PC-9 (cell line): ENCODE measurements at regions not wholly inside any gene's neighbourhood (a gene's known extent, or its start where the extent isn't known, plus 50 kb on each side); places are given as distances from the start of the nearest gene placed in this dataset.

Source experiments
- BruUV-seq: library from RNA; stranded (reverse); fragments of 400-500 nt; replicated peaks from 2 replicates; lab custom pipeline; 2021; lab: Mats Ljungman, UMichigan
- CTCF ChIA-PET: fragments of 300-600 bp; sonication (Branson Sonifier 250); formaldehyde crosslinking; loops from one replicate; lab custom pipeline; 2022; ENCODE audit warnings: antibody characterized with exemption; lab: Charles Lee
- POLR2A ChIA-PET: fragments of 300-600 bp; sonication (Branson Sonifier 250); formaldehyde crosslinking; loops from one replicate; lab custom pipeline; 2022; ENCODE audit warnings: antibody characterized with exemption; ENCODE audit not compliant: unreplicated experiment; lab: Charles Lee
- DNase-seq, 2 experiments: peaks; one replicate each; pipeline versions ENCODE4 v3.0.0 to v3.0.0-alpha.2; 2015 to 2022; ENCODE audit warnings: mixed read lengths in 1 of 2
- H2AFZ ChIP-seq: fragments of 200-600 bp; sonication (generic); 2 replicates; pipeline ENCODE4 v1.8.1; 2017; ENCODE audit warnings: antibody characterized with exemption
- H3F3A ChIP-seq: fragments of 200-600 bp; sonication (generic); 2 replicates; pipeline ENCODE4 v1.8.1; 2017; ENCODE audit warnings: antibody characterized with exemption, mild to moderate bottlenecking, low read depth; ENCODE audit not compliant: insufficient read depth
- H3K27ac ChIP-seq: fragments of 200-600 bp; sonication (generic); 2 replicates; pipeline ENCODE4 v1.6.1; 2016; ENCODE audit warnings: mixed run types
- H3K27me3 ChIP-seq: fragments of 200-600 bp; sonication (generic); 2 replicates; pipeline ENCODE4 v1.6.1; 2016; ENCODE audit warnings: low read depth, mixed run types; ENCODE audit not compliant: insufficient read depth
- H3K36me3 ChIP-seq: fragments of 200-600 bp; sonication (generic); 2 replicates; pipeline ENCODE4 v1.6.1; 2016; ENCODE audit warnings: low read depth, mixed run types
- H3K4me1 ChIP-seq: fragments of 200-600 bp; sonication (generic); replicated peaks from 2 replicates; pipeline ENCODE4 v1.6.1; 2016; ENCODE audit warnings: mixed run types; ENCODE audit not compliant: insufficient read depth
- H3K4me2 ChIP-seq: fragments of 200-600 bp; sonication (generic); 2 replicates; pipeline ENCODE4 v1.6.1; 2017; ENCODE audit warnings: mixed run types
- H3K4me3 ChIP-seq: fragments of 200-600 bp; sonication (generic); 2 replicates; pipeline ENCODE4 v1.6.1; 2016; ENCODE audit warnings: mixed run types
- H3K79me2 ChIP-seq: fragments of 200-600 bp; sonication (generic); 2 replicates; pipeline ENCODE4 v1.6.1; 2017; ENCODE audit warnings: low read depth, mixed run types
- H3K9me2 ChIP-seq: fragments of 200-600 bp; sonication (generic); 2 replicates; pipeline ENCODE4 v1.8.1; 2017; ENCODE audit warnings: mild to moderate bottlenecking; ENCODE audit not compliant: insufficient read depth
- H3K9me3 ChIP-seq: fragments of 200-600 bp; sonication (generic); 2 replicates; pipeline ENCODE4 v1.8.1; 2016; ENCODE audit warnings: low read depth; ENCODE audit not compliant: insufficient read depth
- H4K20me1 ChIP-seq: fragments of 200-600 bp; sonication (generic); 2 replicates; pipeline ENCODE4 v1.8.1; 2017; ENCODE audit not compliant: insufficient read depth
- EZH2 ChIP-seq: fragments of 200-600 bp; sonication (generic); IDR thresholded peaks from 2 replicates; pipeline ENCODE4 v1.8.0; 2017; ENCODE audit warnings: antibody characterized with exemption, low read depth
- intact Hi-C: fragments of 100-400 bp; cut with micrococcal nuclease; formaldehyde crosslinking; loops from one replicate; pipeline ENCODE4 v1.10.0; 2022; ENCODE audit not compliant: unreplicated experiment
- TF ChIP-seq, protein P1 (sequence below): fragments of 200-600 bp; sonication (generic); conservative IDR thresholded peaks from 2 replicates; pipeline ENCODE4 v1.6.1; 2017; ENCODE audit warnings: mixed run types, antibody characterized with exemption, mild to moderate bottlenecking, moderate library complexity

DNA sequence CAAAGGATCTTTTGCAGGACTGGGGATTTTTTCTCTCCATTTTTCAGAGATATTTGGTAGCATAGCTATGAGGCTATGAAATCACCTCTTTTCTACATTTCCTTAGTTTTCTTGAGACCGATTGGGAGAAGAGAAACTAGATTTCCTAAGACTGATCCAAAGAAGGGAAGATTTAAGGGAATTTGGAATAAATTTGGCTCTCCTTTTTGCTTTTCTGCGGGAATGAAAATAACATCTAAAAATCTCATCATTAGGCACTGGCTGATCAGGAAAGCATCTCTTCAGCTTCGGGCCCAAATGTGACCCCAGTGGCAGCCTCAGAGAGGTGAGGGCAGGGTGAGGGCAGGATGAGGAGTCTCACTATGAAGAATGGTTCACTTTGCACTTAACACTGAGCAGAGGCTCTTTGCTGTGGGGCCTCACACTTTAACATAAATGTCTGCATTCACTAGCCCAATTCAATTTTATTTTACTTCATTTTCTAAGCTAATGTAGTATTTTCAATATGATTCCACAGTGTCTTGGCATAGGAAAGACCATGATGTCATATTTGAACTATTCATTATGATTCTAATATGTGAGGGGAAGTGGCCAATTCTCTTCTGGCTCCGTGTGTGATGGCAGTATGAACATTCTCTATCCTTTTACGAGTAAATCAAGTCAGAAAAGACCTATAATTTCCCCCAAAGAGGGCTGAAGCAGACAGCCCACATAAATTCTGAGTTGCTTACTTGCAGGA, 193.2 kb downstream of the MEX3B start:
- ChIA-PET CTCF (no interaction called here), POLR2A (no interaction called here)
- H2AFZ ChIP-seq = no peak overlapping the region
- TF ChIP-seq, protein P1, sequence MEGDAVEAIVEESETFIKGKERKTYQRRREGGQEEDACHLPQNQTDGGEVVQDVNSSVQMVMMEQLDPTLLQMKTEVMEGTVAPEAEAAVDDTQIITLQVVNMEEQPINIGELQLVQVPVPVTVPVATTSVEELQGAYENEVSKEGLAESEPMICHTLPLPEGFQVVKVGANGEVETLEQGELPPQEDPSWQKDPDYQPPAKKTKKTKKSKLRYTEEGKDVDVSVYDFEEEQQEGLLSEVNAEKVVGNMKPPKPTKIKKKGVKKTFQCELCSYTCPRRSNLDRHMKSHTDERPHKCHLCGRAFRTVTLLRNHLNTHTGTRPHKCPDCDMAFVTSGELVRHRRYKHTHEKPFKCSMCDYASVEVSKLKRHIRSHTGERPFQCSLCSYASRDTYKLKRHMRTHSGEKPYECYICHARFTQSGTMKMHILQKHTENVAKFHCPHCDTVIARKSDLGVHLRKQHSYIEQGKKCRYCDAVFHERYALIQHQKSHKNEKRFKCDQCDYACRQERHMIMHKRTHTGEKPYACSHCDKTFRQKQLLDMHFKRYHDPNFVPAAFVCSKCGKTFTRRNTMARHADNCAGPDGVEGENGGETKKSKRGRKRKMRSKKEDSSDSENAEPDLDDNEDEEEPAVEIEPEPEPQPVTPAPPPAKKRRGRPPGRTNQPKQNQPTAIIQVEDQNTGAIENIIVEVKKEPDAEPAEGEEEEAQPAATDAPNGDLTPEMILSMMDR = no peak
- TF ChIP-seq EZH2 = no peak
- BruUV-seq = no TSS peak
- H3K27me3 ChIP-seq = peaks cover 14% of the 10 kb centered on the region; the same call in 1 of the 2 replicates
- H3K9me3 ChIP-seq = no peaks in the 10 kb centered on the region
- no peaks in the 10 kb centered on the region for H3F3A ChIP-seq
- intact Hi-C loops = no loop called here
- H3K9me2 ChIP-seq = no peaks in the 10 kb centered on the region
- H3K36me3 ChIP-seq = no peaks in the 10 kb centered on the region
- no peak overlapping the region for H3K4me3 ChIP-seq
- no peak overlapping the region for H3K4me2 ChIP-seq
- H3K4me1 ChIP-seq = no peaks in the 10 kb centered on the region
- no peaks in the 10 kb centered on the region for H3K79me2 ChIP-seq
- H4K20me1 ChIP-seq = no peaks in the 10 kb centered on the region
- no peak overlapping the region for H3K27ac ChIP-seq
- no peak for DNase-seq

DNA sequence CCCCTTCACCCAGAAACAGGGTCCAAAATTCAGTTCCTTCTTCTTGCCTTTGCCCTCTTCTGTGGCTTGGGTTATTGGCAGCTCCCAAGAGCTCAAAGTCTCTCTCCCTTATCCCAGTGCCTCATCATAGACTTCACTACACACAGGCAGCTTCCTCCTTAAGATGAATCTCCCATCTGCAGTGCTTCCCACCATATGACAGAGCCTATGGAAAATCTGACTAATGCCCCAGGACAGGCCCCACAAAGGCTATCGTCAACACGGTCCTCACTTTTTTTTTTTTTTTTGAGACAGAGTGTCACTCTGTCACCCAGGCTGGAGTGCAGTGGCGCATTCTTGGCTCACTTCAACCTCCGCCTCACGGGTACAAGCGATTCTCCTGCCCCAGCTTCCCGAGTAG, 194.1 kb downstream of the MEX3B start:
- POLR2A ChIA-PET = no interaction called here
- CTCF ChIA-PET = no interaction called here
- BruUV-seq = no TSS peak

DNA sequence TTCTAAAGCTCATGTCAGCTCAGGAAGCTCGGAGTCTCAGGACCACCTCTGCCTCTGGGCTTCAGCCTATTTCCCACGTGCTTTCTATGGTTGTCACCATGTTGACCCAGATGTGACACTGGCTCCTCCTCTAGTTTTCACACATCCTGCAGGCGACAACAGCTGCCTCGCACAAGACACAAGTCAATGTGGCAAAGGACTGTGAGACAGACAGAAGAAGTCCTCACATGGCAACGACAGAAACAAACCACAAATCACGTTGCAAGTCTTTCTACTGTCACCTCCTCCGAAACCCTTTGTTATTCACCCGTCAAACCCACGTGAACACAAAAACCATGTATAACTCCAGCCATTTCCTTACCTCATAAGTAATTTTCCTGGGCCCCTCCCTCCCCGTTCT, 194.5 kb downstream of the MEX3B start:
- H2AFZ ChIP-seq = no peak overlapping the region
- no TSS peak for BruUV-seq
- H3K27ac ChIP-seq = no peak overlapping the region
- no peaks in the 10 kb centered on the region for H3K36me3 ChIP-seq
- TF ChIP-seq, protein P1 = no peak
- no peak for TF ChIP-seq EZH2
- POLR2A ChIA-PET = no interaction called here
- no peaks in the 10 kb centered on the region for H3F3A ChIP-seq
- peaks cover 14% of the 10 kb centered on the region; the same call in 1 of the 2 replicates for H3K27me3 ChIP-seq
- no peak overlapping the region for H3K4me2 ChIP-seq
- intact Hi-C loops = no loop called here
- H4K20me1 ChIP-seq = no peaks in the 10 kb centered on the region
- H3K9me3 ChIP-seq = no peaks in the 10 kb centered on the region
- no peaks in the 10 kb centered on the region for H3K4me1 ChIP-seq
- no peak for DNase-seq
- no peaks in the 10 kb centered on the region for H3K79me2 ChIP-seq
- H3K4me3 ChIP-seq = no peak overlapping the region
- CTCF ChIA-PET = no interaction called here
- H3K9me2 ChIP-seq = no peaks in the 10 kb centered on the region

More for the DNA sequence above, 194.1 kb downstream of the MEX3B start:
- H3F3A ChIP-seq = no peaks in the 10 kb centered on the region
- H3K27me3 ChIP-seq = peaks cover 14% of the 10 kb centered on the region; the same call in 1 of the 2 replicates
- no peak overlapping the region for H3K4me3 ChIP-seq
- H3K4me1 ChIP-seq = no peaks in the 10 kb centered on the region
- intact Hi-C loops = no loop called here
- no peak overlapping the region for H3K27ac ChIP-seq
- H3K9me3 ChIP-seq = no peaks in the 10 kb centered on the region
- H3K4me2 ChIP-seq = no peak overlapping the region
- H3K79me2 ChIP-seq = no peaks in the 10 kb centered on the region
- no peak overlapping the region for H2AFZ ChIP-seq
- no peaks in the 10 kb centered on the region for H3K36me3 ChIP-seq
- TF ChIP-seq, protein P1 = no peak
- TF ChIP-seq EZH2 = no peak
- H4K20me1 ChIP-seq = no peaks in the 10 kb centered on the region
- H3K9me2 ChIP-seq = no peaks in the 10 kb centered on the region
- DNase-seq = no peak
